ENCODE measurements at regions not wholly inside any gene's neighbourhood (a gene's known extent, or its start where the extent isn't known, plus 50 kb on each side); places are given as distances from the start of the nearest gene placed in this dataset.

- TF ChIP-seq CTCF (IDR thresholded peaks at IDR 0.05) = no peak
- TF ChIP-seq SIN3A (IDR thresholded peaks at IDR 0.05; ENCODE audit: borderline replicate concordance, low read depth, low read length) = no peak
- TF ChIP-seq MXI1 (IDR thresholded peaks at IDR 0.05; ENCODE audit: low read depth, low read length) = no peak
- no peak for TF ChIP-seq CHD2 (IDR thresholded peaks at IDR 0.05; ENCODE audit: low read length, partially characterized antibody)
Measured at GRCh38 chr12:88878295-88878694, 298.0 kb upstream of the KITLG start.
